Gastroesophageal sphincter (tissue), 3 donors: ENCODE measurements at regions not wholly inside any gene's neighbourhood (a gene's known extent, or its start where the extent isn't known, plus 50 kb on each side); places are given as distances from the start of the nearest gene placed in this dataset.

ENCODE experiments used
- CTCF ChIP-seq, 4 experiments: fragments of 200-600 bp in 2 of 4; fragments of 450-650 bp in 2 of 4; sonication (generic) in 1 of 4; IDR thresholded peaks; one replicate each; pipeline ENCODE4 v1.5.1; 2017 to 2019; ENCODE audit warnings: antibody characterized with exemption in 4 of 4, mild to moderate bottlenecking in 2 of 4, moderate library complexity in 2 of 4
- EP300 ChIP-seq: sonication (generic); formaldehyde crosslinking; IDR thresholded peaks from one replicate; pipeline ENCODE4 v1.6.1; 2017; ENCODE audit warnings: antibody characterized with exemption, mild to moderate bottlenecking

GRCh38 chr1:10848109-10848684 lies 51.8 kb upstream of the CASZ1 start:
- TF ChIP-seq CTCF (IDR thresholded peaks at IDR 0.05) (no peak), EP300 (no peak)
